NT2/D1 (cell line): ENCODE measurements at regions not wholly inside any gene's neighbourhood (a gene's known extent, or its start where the extent isn't known, plus 50 kb on each side); places are given as distances from the start of the nearest gene placed in this dataset.

Source experiments
- DNase-seq: peaks from one replicate; pipeline ENCODE4 v3.0.0-alpha.2; 2011; ENCODE audit warnings: low read depth, low spot score
- H3K27me3 ChIP-seq: 2 replicates; pipeline ENCODE4 v1.6.0; 2011; ENCODE audit warnings: mild to moderate bottlenecking; ENCODE audit not compliant: insufficient read length, insufficient read depth
- H3K36me3 ChIP-seq: 2 replicates; pipeline ENCODE4 v1.6.1; 2011; ENCODE audit warnings: mild to moderate bottlenecking, low read length, mixed read lengths; ENCODE audit not compliant: insufficient read depth, insufficient read length
- H3K4me1 ChIP-seq: 2 replicates; pipeline ENCODE4 v1.5.1; 2011; ENCODE audit not compliant: insufficient read depth, insufficient read length
- H3K4me3 ChIP-seq: 2 replicates; pipeline ENCODE4 v1.5.1; 2011; ENCODE audit warnings: low read depth; ENCODE audit not compliant: insufficient read length
- H3K9ac ChIP-seq: 2 replicates; pipeline ENCODE4 v1.6.0; 2011; ENCODE audit warnings: low read depth; ENCODE audit not compliant: insufficient read length
- H3K9me3 ChIP-seq: 2 replicates; pipeline ENCODE4 v1.5.1; 2011; ENCODE audit warnings: mild to moderate bottlenecking, low read length; ENCODE audit not compliant: insufficient read depth
- SUZ12 ChIP-seq: IDR thresholded peaks from 2 replicates; pipeline ENCODE4 v1.6.1; 2011; ENCODE audit not compliant: insufficient read length, insufficient read depth; ENCODE audit errors: extremely low read depth
- YY1 ChIP-seq: IDR thresholded peaks from 2 replicates; pipeline ENCODE4 v1.6.1; 2011; ENCODE audit not compliant: insufficient read length, insufficient read depth
- ZNF274 ChIP-seq: IDR thresholded peaks from 2 replicates; pipeline ENCODE4 v1.6.1; 2011; ENCODE audit warnings: mild to moderate bottlenecking, low read depth, low read length

DNA sequence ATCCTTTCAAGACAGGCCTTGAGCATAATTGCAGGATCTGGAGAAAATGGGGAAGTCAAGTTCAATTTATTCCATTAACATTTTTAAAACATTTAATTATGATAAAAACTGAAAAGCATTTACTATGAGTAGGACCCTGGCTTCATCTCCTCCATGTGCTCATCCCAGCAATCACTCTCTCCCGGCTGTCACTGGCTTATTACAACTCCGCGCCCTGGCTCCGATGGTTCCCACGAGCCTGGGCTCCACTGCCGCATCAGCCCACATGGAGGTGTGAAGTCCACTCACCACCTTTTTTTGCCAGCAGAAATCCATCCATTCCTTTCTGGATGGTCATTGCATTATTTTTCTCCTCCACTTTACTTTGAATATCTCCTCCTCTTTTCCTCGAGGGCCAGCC, 194.4 kb downstream of the EMP1 start:
- no peaks in the 10 kb centered on the region for H3K36me3 ChIP-seq
- H3K9ac ChIP-seq, result no peak overlapping the region
- no peaks in the 10 kb centered on the region for H3K27me3 ChIP-seq
- no peaks in the 10 kb centered on the region; the same call in 1 of the 2 replicates for H3K9me3 ChIP-seq
- H3K4me3 ChIP-seq, result no peak overlapping the region
- TF ChIP-seq ZNF274 (no peak), YY1 (no peak), SUZ12 (no peak)
- no peak for DNase-seq
- H3K4me1 ChIP-seq, result no peaks in the 10 kb centered on the region

DNA sequence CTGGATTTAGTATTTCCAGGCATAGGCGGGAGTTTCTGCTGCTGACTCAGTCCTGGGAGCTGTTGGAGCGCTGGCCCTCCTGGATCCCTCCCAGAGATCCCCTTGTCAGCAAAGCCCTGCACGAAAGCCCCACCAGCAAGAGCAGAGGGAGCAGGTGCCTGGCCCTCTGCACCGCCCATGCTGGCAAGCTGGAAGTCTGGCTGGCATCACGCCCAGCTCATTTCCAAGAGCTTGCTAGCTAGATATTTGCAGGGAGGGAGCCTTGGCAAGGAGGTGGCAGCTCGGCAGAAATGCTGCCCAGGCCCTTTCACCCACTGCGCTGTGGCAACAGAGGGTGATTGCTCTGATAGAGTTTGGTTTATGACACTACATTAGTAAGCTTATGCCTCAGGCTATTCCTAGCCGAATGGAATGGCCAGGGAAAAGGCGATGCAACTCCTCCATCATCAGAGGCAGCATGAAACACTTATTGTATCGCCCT, 193.9 kb downstream of the EMP1 start:
- Histone ChIP-seq H3K9me3 (peaks cover 5% of the 10 kb centered on the region; the same call in 1 of the 2 replicates), H3K4me1 (no peaks in the 10 kb centered on the region), H3K36me3 (no peaks in the 10 kb centered on the region), H3K27me3 (no peaks in the 10 kb centered on the region), H3K9ac (no peak overlapping the region), H3K4me3 (no peak overlapping the region)
- DNase-seq, result no peak
- TF ChIP-seq ZNF274 (no peak), YY1 (no peak), SUZ12 (no peak)

DNA sequence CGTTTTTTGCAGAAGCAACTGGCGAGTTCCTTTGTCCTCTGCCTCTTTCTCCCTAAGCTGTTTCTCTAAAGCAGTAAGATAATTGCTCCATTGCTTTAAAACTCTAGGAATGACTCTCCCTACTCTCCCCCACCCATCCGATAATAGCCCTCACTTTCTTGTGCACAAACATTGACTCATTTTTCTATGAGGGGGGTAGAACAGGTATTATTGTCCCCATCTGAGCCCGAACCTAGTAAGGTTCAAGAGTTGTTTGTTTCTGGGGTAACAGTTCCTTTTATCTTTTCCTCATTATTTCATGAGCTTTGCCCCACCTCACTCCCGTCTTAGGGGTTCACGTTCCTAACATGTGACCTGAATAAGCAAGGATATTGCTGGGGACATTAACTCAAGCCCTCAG, 190.6 kb downstream of the EMP1 start:
- no peak overlapping the region for H3K9ac ChIP-seq
- no peaks in the 10 kb centered on the region for H3K36me3 ChIP-seq
- H3K27me3 ChIP-seq, result no peaks in the 10 kb centered on the region
- no peak for DNase-seq
- H3K4me3 ChIP-seq, result no peak overlapping the region
- H3K4me1 ChIP-seq, result no peaks in the 10 kb centered on the region
- TF ChIP-seq YY1 (no peak), ZNF274 (no peak), SUZ12 (no peak)
- peaks cover 5% of the 10 kb centered on the region for H3K9me3 ChIP-seq

DNA sequence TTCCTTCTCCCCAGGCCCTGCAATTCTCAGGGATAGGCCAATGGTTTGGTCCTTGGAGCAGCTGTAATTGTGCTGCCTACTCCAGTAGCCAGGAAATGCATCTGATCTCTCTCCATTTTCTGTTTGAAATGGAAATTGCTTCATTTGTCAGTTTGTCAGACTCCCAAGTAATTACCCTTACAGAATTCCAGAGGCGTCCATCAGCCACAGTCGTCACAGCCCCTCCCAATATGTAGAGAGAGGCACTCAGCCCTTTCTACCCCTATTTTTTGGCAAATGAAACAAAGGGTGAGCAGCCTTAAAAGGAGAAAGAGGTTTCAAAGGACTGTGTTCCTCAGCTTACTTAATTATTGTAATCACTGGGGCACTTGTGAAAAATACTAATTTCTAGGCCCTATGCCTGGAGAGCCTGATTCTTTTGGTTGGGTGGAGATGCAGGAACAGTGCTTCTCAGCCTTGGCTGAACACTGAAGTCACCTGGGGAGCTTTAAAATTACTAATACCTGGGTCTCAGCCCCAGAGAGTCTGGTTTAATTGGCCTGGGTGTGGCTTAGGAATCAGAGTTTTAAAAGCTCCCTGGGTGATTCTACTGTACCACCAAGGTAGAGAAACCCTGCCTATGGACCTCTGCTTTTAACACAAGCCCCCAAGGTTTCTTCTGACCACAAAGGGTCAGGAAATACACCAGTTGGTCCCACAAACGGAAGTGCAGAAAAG, 190.0 kb downstream of the EMP1 start:
- peaks cover 5% of the 10 kb centered on the region for H3K9me3 ChIP-seq
- no peaks in the 10 kb centered on the region for H3K27me3 ChIP-seq
- H3K4me1 ChIP-seq, result no peaks in the 10 kb centered on the region
- DNase-seq, result peak; percentile 72
- no peaks in the 10 kb centered on the region for H3K36me3 ChIP-seq
- TF ChIP-seq YY1 (no peak), SUZ12 (no peak), ZNF274 (no peak)
- H3K9ac ChIP-seq, result no peak overlapping the region
- H3K4me3 ChIP-seq, result no peak overlapping the region

DNA sequence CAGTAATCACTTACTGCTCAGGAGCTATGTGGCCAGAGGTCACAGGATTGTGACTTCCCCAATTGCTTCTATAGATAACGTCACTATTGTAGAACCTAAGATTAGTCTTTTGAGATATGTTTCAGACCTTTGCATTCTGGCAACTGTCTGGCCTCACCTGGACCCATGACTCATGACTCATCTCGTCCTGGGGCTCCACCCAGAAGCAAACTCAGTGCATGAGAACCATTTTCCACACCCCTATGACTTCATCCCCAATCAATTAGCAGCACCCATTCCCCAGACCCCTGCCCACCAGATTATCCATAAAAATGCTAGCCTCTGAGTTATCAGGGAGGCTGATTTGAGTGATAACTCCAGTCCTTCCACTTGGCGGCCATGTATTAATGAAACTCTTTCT, 186.9 kb downstream of the EMP1 start:
- no peaks in the 10 kb centered on the region for H3K27me3 ChIP-seq
- H3K36me3 ChIP-seq, result no peaks in the 10 kb centered on the region
- H3K9ac ChIP-seq, result no peak overlapping the region
- DNase-seq, result no peak
- H3K4me3 ChIP-seq, result no peak overlapping the region
- H3K4me1 ChIP-seq, result no peaks in the 10 kb centered on the region
- TF ChIP-seq ZNF274 (no peak), SUZ12 (no peak), YY1 (no peak)
- peaks cover 6% of the 10 kb centered on the region for H3K9me3 ChIP-seq

DNA sequence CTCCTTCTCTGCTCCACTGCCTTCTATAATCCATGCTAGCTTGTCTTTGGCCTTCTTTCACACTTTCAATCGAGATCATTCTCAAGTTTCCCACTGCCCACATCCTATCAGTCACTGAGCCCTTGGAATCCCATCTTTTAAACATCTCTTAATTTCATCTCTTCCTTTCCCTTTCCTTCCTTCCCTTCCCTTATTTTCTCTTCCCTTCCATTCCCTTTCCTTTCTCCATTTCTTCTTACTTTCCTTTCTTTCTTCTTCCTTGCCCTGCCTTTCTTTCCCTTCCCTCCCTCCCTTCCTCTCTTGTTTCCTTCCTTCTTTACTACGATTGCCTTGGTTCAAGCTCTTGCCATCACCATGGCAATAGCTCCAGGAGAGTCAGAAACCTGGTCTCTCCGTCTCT, 183.8 kb downstream of the EMP1 start:
- H3K9ac ChIP-seq, result no peak overlapping the region
- DNase-seq, result no peak
- H3K4me1 ChIP-seq, result no peaks in the 10 kb centered on the region
- TF ChIP-seq ZNF274, result no peak
- TF ChIP-seq SUZ12, result no peak
- no peak for TF ChIP-seq YY1
- H3K27me3 ChIP-seq, result no peaks in the 10 kb centered on the region
- peaks cover 15% of the 10 kb centered on the region for H3K9me3 ChIP-seq
- no peak overlapping the region for H3K4me3 ChIP-seq
- no peaks in the 10 kb centered on the region for H3K36me3 ChIP-seq

DNA sequence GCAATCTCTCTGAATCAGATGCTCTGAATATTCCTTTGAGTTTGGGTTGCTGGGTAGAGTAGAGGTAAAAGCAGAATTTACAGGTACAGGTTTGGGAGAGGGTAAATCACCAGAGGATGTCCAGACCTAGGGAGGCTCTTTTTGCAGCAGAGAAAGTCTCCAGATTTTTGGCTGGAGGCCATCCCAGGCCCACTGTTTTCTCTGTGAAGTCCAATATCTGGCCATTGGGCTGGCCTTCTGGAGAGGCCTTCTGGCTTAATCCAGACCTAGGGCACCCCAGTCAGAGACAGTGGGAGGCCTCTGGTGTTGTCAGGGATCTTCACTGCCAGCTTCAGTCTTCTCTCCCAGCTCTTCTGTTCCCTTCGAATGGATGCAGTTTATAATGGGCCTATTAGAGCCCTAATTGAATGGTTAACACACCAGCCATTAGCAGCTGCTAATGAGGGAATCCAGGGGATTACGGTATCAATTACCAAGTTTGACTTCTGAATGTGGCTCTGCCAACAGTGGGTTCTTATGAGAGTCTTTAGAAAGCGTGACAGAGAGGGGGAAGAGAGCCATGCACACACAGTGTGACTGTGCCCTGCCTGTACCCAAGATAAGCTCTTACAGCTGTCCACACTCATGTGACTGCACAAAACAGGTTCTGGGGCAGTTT, 183.1 kb downstream of the EMP1 start:
- H3K36me3 ChIP-seq, result no peaks in the 10 kb centered on the region
- no peaks in the 10 kb centered on the region for H3K27me3 ChIP-seq
- H3K4me1 ChIP-seq, result no peaks in the 10 kb centered on the region
- H3K4me3 ChIP-seq, result no peak overlapping the region
- peaks cover 15% of the 10 kb centered on the region for H3K9me3 ChIP-seq
- TF ChIP-seq SUZ12 (no peak), ZNF274 (no peak)
- no peak for DNase-seq
- no peak overlapping the region for H3K9ac ChIP-seq
